Mesendoderm (in vitro differentiated cells): ENCODE measurements at regions not wholly inside any gene's neighbourhood (a gene's known extent, or its start where the extent isn't known, plus 50 kb on each side); places are given as distances from the start of the nearest gene placed in this dataset.
"Not testable (repeated sequence)": the region's sequence is repeated elsewhere in the genome, so short reads cannot be mapped to it uniquely, and the experiment has no call there.

ENCODE experiments used
- DNase-seq: peaks from one replicate; pipeline ENCODE4 v3.0.0; 2013
- H2AK5ac ChIP-seq: 2 replicates; pipeline ENCODE4 v1.6.1; 2013; ENCODE audit warnings: low read length, inconsistent platforms
- H2BK120ac ChIP-seq: 2 replicates; pipeline ENCODE4 v1.6.1; 2013; ENCODE audit warnings: low read depth, mild to moderate bottlenecking, low read length, moderate library complexity, mixed read lengths
- H2BK15ac ChIP-seq: replicated peaks from 2 replicates; pipeline ENCODE4 v1.6.1; 2013; ENCODE audit warnings: low read depth, mild to moderate bottlenecking, moderate library complexity
- H2BK5ac ChIP-seq: 2 replicates; pipeline ENCODE4 v1.6.1; 2013; ENCODE audit warnings: low read length, inconsistent platforms
- H3K18ac ChIP-seq: 2 replicates; pipeline ENCODE4 v1.6.1; 2013; ENCODE audit warnings: mild to moderate bottlenecking, low read length, mixed read lengths
- H3K23ac ChIP-seq: one replicate; pipeline ENCODE4 v1.6.1; 2013; ENCODE audit warnings: low read length
- H3K27ac ChIP-seq: 2 replicates; pipeline ENCODE4 v1.5.1; 2013; ENCODE audit warnings: low read depth, mild to moderate bottlenecking, inconsistent platforms, low read length, moderate library complexity
- H3K27me3 ChIP-seq: 2 replicates; pipeline ENCODE4 v1.6.1; 2013; ENCODE audit warnings: low read length, control low read depth, mild to moderate bottlenecking, inconsistent platforms; ENCODE audit not compliant: insufficient read depth, poor library complexity
- H3K36me3 ChIP-seq: 2 replicates; pipeline ENCODE4 v1.6.1; 2013; ENCODE audit warnings: low read length, inconsistent platforms; ENCODE audit not compliant: control insufficient read depth, insufficient read depth
- H3K4ac ChIP-seq: one replicate; pipeline ENCODE4 v1.6.1; 2013; ENCODE audit warnings: low read depth, mild to moderate bottlenecking, low read length, moderate library complexity
- H3K4me1 ChIP-seq: 2 replicates; pipeline ENCODE4 v1.6.1; 2013; ENCODE audit warnings: low read depth, low read length, inconsistent platforms; ENCODE audit not compliant: control insufficient read depth
- H3K4me2 ChIP-seq: 2 replicates; pipeline ENCODE4 v1.6.1; 2013; ENCODE audit warnings: low read length
- H3K4me3 ChIP-seq: 2 replicates; pipeline ENCODE4 v1.5.1; 2013; ENCODE audit warnings: mild to moderate bottlenecking, low read length
- H3K56ac ChIP-seq: one replicate; pipeline ENCODE4 v1.6.1; 2013; ENCODE audit warnings: low read length
- H3K79me1 ChIP-seq: 2 replicates; pipeline ENCODE4 v1.6.1; 2013; ENCODE audit warnings: low read length, inconsistent platforms
- H3K79me2 ChIP-seq: 2 replicates; pipeline ENCODE4 v1.6.1; 2013; ENCODE audit warnings: mild to moderate bottlenecking, low read length; ENCODE audit not compliant: control insufficient read depth, insufficient read depth
- H3K9ac ChIP-seq: 2 replicates; pipeline ENCODE4 v1.6.1; 2013; ENCODE audit warnings: low read length, inconsistent platforms
- H4K5ac ChIP-seq: one replicate; pipeline ENCODE4 v1.6.1; 2013; ENCODE audit warnings: low read length
- H4K8ac ChIP-seq: one replicate; pipeline ENCODE4 v1.6.1; 2013; ENCODE audit warnings: low read depth, mild to moderate bottlenecking, control low read depth, low read length, moderate library complexity
- WGBS: extraction: QIAGEN DNeasy Blood & Tissue Kit; methylation state at CpG from one replicate; pipeline ENCODE4 v1.1.7; 2013; ENCODE audit warnings: low lambda C conversion rate, missing lambda C conversion rate; ENCODE audit not compliant: insufficient coverage; ENCODE audit errors: extremely low coverage; 5-methylcytosine and 5-hydroxymethylcytosine counted together

GRCh38 chr6:155627722-155628212, 172.1 kb upstream of the NOX3 start:
- H3K4me3 ChIP-seq, H2AK5ac ChIP-seq, DNase-seq, H3K9ac ChIP-seq, H3K23ac ChIP-seq, H3K56ac ChIP-seq, H3K18ac ChIP-seq, H2BK15ac ChIP-seq, H2BK5ac ChIP-seq, H3K79me2 ChIP-seq, H4K5ac ChIP-seq, H3K4me1 ChIP-seq, H3K36me3 ChIP-seq, H3K4ac ChIP-seq, H3K4me2 ChIP-seq, H4K8ac ChIP-seq, H2BK120ac ChIP-seq, H3K79me1 ChIP-seq, H3K27me3 ChIP-seq, H3K27ac ChIP-seq: not testable (repeated sequence)
- no CpG with 5 or more reads among the region's 4 CpGs for WGBS

GRCh38 chr6:155623450-155624178, 168.0 kb upstream of the NOX3 start:
- Histone ChIP-seq H2BK120ac (no peak overlapping the region), H3K27ac (no peak overlapping the region), H2AK5ac (no peak overlapping the region), H2BK5ac (no peak overlapping the region), H2BK15ac (no peak overlapping the region), H4K8ac (no peak overlapping the region), H3K79me2 (no peaks in the 10 kb centered on the region), H3K4ac (no peak overlapping the region), H3K9ac (no peak overlapping the region), H3K23ac (no peak overlapping the region), H3K79me1 (no peaks in the 10 kb centered on the region), H3K4me2 (no peak overlapping the region), H3K4me3 (no peak overlapping the region), H3K36me3 (no peaks in the 10 kb centered on the region), H3K27me3 (no peaks in the 10 kb centered on the region), H3K4me1 (no peaks in the 10 kb centered on the region), H3K56ac (no peak overlapping the region), H4K5ac (no peak overlapping the region), H3K18ac (no peak overlapping the region)
- DNase-seq = peak; percentile 37
- WGBS = no CpG with 5 or more reads among the region's 2 CpGs

- H3K36me3 ChIP-seq = no peaks in the 10 kb centered on the region
- no peak overlapping the region for H3K18ac ChIP-seq
- DNase-seq = no peak
- no peak overlapping the region for H3K23ac ChIP-seq
- no peak overlapping the region for H3K27ac ChIP-seq
- no peak overlapping the region for H2BK15ac ChIP-seq
- H3K4me3 ChIP-seq = no peak overlapping the region
- no peak overlapping the region for H3K4ac ChIP-seq
- H2AK5ac ChIP-seq = no peak overlapping the region
- no peak overlapping the region for H3K9ac ChIP-seq
- no peak overlapping the region for H3K56ac ChIP-seq
- H3K4me2 ChIP-seq = no peak overlapping the region
- H3K4me1 ChIP-seq = no peaks in the 10 kb centered on the region
- no peak overlapping the region for H4K8ac ChIP-seq
- no peak overlapping the region for H2BK120ac ChIP-seq
- no peaks in the 10 kb centered on the region for H3K27me3 ChIP-seq
- H3K79me2 ChIP-seq = no peaks in the 10 kb centered on the region
- H4K5ac ChIP-seq = no peak overlapping the region
- H3K79me1 ChIP-seq = no peaks in the 10 kb centered on the region
- no CpG with 5 or more reads among the region's 4 CpGs for WGBS
- no peak overlapping the region for H2BK5ac ChIP-seq
Measured at GRCh38 chr6:155614606-155615005, 159.0 kb upstream of the NOX3 start.

- no peak overlapping the region for H3K23ac ChIP-seq
- H4K8ac ChIP-seq = no peak overlapping the region
- no peak overlapping the region for H2BK5ac ChIP-seq
- no peak overlapping the region for H2BK120ac ChIP-seq
- no peak overlapping the region for H4K5ac ChIP-seq
- H3K4me1 ChIP-seq = no peaks in the 10 kb centered on the region
- H3K9ac ChIP-seq = no peak overlapping the region
- peak; percentile 13 for DNase-seq
- WGBS = no CpG with 5 or more reads among the region's 1 CpG
- no peak overlapping the region for H2BK15ac ChIP-seq
- no peak overlapping the region for H3K56ac ChIP-seq
- no peak overlapping the region for H3K4me2 ChIP-seq
- no peak overlapping the region for H3K4ac ChIP-seq
- H3K79me1 ChIP-seq = no peaks in the 10 kb centered on the region
- no peak overlapping the region for H3K18ac ChIP-seq
- no peak overlapping the region for H2AK5ac ChIP-seq
- H3K4me3 ChIP-seq = no peak overlapping the region
- no peak overlapping the region for H3K27ac ChIP-seq
- H3K79me2 ChIP-seq = no peaks in the 10 kb centered on the region
- H3K36me3 ChIP-seq = no peaks in the 10 kb centered on the region
- no peaks in the 10 kb centered on the region for H3K27me3 ChIP-seq
Measured at GRCh38 chr6:155611742-155612141, 156.1 kb upstream of the NOX3 start.

GRCh38 chr6:155604991-155605390, 149.4 kb upstream of the NOX3 start:
- Histone ChIP-seq H2BK5ac (no peak overlapping the region), H3K4me2 (no peak overlapping the region), H4K5ac (no peak overlapping the region), H3K4ac (no peak overlapping the region), H3K4me1 (no peaks in the 10 kb centered on the region), H3K56ac (no peak overlapping the region), H3K79me2 (no peaks in the 10 kb centered on the region), H3K9ac (no peak overlapping the region), H3K27ac (no peak overlapping the region), H3K4me3 (no peak overlapping the region), H3K36me3 (no peaks in the 10 kb centered on the region), H2BK120ac (no peak overlapping the region), H3K18ac (no peak overlapping the region), H4K8ac (no peak overlapping the region), H3K79me1 (no peaks in the 10 kb centered on the region), H3K27me3 (no peaks in the 10 kb centered on the region), H2AK5ac (no peak overlapping the region), H2BK15ac (no peak overlapping the region), H3K23ac (no peak overlapping the region)
- WGBS = no CpG with 5 or more reads among the region's 3 CpGs
- DNase-seq = no peak

- Histone ChIP-seq H3K4me3 (no peak overlapping the region), H3K56ac (no peak overlapping the region), H3K27me3 (no peaks in the 10 kb centered on the region), H2AK5ac (no peak overlapping the region), H2BK15ac (no peak overlapping the region), H2BK120ac (no peak overlapping the region), H2BK5ac (no peak overlapping the region), H4K5ac (no peak overlapping the region), H3K79me2 (no peaks in the 10 kb centered on the region), H3K4ac (no peak overlapping the region), H3K18ac (no peak overlapping the region), H3K4me2 (no peak overlapping the region), H3K4me1 (no peaks in the 10 kb centered on the region), H3K9ac (no peak overlapping the region), H3K23ac (no peak overlapping the region), H3K27ac (no peak overlapping the region), H3K79me1 (no peaks in the 10 kb centered on the region), H3K36me3 (no peaks in the 10 kb centered on the region), H4K8ac (no peak overlapping the region)
- WGBS = no CpG with 5 or more reads among the region's 3 CpGs
- DNase-seq = peak; percentile 63
Measured at GRCh38 chr6:155599561-155599960, 143.9 kb upstream of the NOX3 start.
